ENCODE measurements at regions not wholly inside any gene's neighbourhood (a gene's known extent, or its start where the extent isn't known, plus 50 kb on each side); places are given as distances from the start of the nearest gene placed in this dataset.

GRCh38 chr2:118479020-118479419 is 368.4 kb downstream of the EN1 start:
- TF ChIP-seq POLR2A (IDR thresholded peaks at IDR 0.05; ENCODE audit: low read length) = no peak
- TF ChIP-seq GATA1 (IDR thresholded peaks at IDR 0.05; ENCODE audit: low read depth, low read length) = no peak
